GM12891 (cell line): ENCODE measurements at regions not wholly inside any gene's neighbourhood (a gene's known extent, or its start where the extent isn't known, plus 50 kb on each side); places are given as distances from the start of the nearest gene placed in this dataset.

Experiments used
- POLR2A ChIP-seq: IDR thresholded peaks from 2 replicates; pipeline ENCODE4 v1.6.1; 2011; ENCODE audit warnings: low read depth, low read length, control low read depth
- POLR2AphosphoS5 ChIP-seq: IDR thresholded peaks from 2 replicates; pipeline ENCODE4 v1.6.1; 2011; ENCODE audit warnings: low read depth, low read length, control low read depth

GRCh38 chr5:33143405-33144123, 297.2 kb upstream of the TARS1 start:
- TF ChIP-seq POLR2A: no peak
- TF ChIP-seq POLR2AphosphoS5: no peak
